NCI-H2196 (cell line): ENCODE measurements at regions not wholly inside any gene's neighbourhood (a gene's known extent, or its start where the extent isn't known, plus 50 kb on each side); places are given as distances from the start of the nearest gene placed in this dataset.

Experiments
- DNase-seq: peaks from one replicate; lab custom pipeline; 2025; ENCODE audit not compliant: unreplicated experiment; lab: John Stamatoyannopoulos, UW

DNA sequence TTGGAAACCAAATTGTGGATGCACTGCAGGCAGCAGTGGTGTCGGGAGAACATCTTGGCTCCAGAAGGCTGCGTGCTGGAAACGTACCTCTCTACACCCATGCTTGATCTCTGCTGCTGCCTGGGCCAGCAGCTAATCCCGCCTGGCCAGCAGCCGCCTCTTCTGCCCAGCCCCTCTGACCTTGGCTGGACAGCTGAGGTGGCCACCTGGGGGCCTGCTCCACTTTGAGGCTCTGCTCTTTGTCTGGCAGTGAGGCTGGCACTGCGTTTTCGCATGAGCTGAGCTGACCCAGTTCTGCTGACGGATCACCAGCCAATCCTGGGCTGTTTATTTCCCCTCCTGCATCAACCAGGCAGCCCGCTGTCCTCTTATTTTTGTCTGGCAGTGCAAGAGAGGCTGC, 154.9 kb downstream of the TENT4A start:
- no peak for DNase-seq

DNA sequence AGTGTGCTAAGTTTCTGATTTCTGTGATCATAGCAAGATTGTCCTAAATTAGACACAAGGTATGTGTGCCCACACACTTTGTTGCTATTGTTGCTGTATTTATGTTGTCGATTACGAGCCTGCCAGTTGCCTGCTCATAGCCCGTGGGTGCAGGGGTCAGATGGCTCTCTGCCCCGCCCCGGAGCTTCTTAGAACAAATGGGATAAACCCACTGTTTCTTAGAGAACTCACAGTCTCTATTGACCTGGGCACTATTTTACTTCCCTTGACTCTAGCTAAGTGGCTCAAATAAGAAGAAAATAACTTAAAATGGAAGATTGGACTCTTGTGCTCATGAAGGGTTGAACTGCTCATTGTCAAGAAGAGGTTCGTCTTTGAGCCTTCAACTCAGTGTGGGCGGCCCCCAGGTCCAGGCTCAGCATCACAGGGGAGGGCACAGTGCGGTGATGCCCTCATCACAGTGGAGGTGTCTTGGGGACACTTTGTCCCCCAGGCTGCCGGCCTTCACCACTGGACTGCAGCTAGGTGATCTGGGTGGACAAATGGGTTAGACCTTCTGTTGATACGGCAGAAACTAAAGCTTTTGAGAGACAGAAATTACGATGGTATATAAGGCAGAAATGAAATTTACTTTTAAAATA, 155.5 kb downstream of the TENT4A start:
- no peak for DNase-seq

GRCh38 chr5:6869677-6870076, 156.4 kb downstream of the TENT4A start:
- DNase-seq = no peak

- no peak for DNase-seq
Observed at GRCh38 chr5:6872441-6873160, 159.4 kb downstream of the TENT4A start.

DNA sequence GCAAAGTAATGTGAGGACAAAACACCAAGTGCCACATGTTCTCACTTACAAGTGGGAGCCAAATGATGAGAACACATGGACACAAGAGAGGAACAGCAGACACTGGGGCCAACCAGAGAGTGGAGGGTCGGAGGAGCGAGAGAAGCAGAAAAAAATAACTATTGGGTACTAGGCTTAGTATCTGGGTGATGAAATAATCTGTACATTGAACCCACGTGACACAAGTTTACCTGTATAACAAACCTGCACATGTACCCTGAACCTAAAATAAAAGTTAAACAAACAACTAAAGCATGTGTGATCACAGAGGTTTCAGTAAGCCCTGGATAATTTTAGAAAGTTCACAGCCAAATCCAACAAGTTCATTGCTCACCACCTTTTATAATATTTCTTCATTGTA, 160.1 kb downstream of the TENT4A start:
- no peak for DNase-seq

- DNase-seq = no peak
Observed at GRCh38 chr5:6875376-6875775, 162.1 kb downstream of the TENT4A start.

GRCh38 chr5:6877986-6878828, 165.0 kb downstream of the TENT4A start:
- DNase-seq = no peak

- DNase-seq = no peak
Observed at GRCh38 chr5:6885581-6885980, 172.3 kb downstream of the TENT4A start.

GRCh38 chr5:6886866-6887265, 173.6 kb downstream of the TENT4A start:
- DNase-seq = no peak

GRCh38 chr5:6889030-6889429, 175.8 kb downstream of the TENT4A start:
- no peak for DNase-seq

DNA sequence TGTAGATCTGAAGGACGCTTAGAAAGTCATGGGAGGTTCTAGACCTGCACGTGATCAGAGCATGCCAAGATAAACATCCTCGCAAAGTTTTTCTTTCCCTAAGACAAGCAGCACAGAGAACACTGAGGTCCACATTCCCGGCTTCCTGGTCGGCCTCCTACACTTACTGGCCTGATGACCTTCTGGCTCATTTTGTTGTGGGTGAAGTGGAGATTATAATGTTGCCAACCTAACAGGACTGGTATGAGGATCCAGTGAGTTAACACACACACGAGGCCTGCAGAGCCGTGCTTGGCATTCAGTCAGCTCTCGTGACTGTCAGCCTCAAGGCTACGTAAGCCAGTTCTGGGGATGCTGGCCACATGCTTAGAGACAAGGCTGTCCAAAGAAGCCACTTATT, 186.0 kb downstream of the TENT4A start:
- no peak for DNase-seq

DNA sequence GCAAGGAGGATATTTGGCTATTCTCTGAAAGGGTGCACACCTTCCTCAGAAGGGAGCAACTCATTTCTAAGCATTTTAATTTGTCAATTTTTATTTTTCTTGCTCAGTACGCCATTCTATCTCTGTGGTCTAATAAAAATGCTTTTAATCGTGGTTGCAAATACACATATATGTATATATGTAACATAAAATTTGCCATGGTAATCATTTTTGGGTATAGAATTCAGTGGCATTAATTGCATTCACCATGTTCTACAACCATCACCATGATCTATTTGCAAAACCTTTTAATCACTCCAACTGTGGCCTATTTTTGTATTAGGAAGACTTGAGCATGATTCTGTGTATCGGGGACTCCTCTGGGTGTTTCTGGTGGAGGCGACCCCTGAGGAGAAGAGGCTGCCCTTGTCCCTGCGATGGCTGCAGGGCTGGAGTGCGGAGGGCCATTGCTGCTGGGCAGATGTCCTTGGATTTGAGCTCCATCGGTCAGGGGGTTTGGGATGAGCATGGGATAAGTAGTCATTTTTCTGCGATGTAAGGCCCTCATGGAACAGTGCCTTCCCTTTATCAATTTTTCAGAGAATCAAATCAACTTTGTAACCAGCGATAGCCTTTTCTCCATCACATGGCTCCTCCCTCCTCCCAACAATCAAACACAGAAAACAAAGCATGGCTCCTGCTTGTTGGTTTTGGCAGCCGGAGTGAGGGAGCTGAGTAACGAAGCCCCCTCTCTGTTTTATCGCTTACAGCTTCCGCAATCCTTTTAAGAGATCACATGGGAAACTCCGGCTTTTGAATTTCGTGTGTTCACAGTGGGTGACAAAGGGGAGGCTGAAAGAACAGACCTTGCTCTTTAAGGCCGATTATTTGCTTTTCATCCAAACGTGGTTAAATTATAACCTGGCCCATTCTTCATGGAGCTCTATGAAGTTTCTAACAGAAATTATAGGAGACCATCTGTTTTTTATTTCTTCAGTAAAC, 187.3 kb downstream of the TENT4A start:
- DNase-seq = peak; percentile 71

- no peak for DNase-seq
Observed at GRCh38 chr5:6902094-6902493, 188.9 kb downstream of the TENT4A start.

DNA sequence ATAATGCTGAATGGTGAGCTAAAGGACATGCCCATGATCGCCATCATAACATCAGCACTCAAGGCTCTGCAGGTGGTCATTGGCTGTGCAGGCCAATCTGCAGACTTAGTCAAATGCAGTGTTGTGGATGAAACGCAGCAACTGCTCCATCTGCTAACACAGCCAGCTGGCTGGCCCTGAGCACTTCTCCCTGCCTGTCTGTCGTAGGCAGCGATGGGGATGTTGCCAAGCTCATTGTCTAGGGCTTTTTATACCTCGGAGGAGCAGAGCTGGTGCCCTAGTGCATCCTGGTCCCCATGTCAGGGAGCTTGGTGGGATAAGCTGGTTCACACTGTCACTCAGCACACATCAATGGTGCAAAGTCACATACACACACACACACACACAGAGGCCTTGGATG, 189.4 kb downstream of the TENT4A start:
- DNase-seq = peak; percentile 13

DNA sequence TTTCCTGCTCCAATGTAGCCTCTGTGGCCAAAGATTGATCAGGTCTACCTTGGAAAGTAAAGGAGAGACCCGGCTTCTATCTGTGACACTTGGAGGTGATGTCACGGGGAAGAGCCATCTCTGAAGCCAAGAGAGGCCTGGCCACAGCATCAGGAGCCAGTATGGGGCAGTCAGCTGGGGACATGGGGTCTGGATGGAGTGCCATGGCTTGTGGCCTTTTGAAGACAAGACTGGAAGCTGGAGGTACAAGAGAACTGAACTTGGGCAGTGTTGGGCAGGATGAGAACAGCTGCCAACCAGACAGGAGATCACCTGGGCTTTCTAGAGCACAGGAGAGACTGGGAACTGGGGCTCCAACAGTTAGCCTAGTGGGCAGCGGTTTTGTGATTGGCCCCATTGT, 190.7 kb downstream of the TENT4A start:
- no peak for DNase-seq

- no peak for DNase-seq
Observed at GRCh38 chr5:6904860-6905259, 191.6 kb downstream of the TENT4A start.

DNA sequence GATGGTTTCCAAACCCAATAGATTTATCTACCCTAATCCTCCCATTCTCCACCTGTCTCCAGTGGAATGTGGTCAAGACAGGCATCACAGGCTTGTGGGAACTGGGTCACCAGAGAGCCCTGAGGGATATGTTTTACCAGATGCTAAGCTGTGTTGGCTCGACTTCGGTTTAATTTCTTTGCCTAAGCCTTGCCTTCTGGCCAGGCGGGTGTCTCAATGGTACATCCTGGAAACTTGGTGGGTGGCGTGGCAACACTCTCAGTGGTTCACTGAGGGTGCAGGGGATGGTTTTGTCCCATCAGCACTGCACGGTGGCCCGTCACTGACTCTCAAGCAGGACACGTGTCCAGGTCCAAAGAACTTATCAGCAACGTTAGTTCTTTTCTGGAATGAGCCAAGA, 192.2 kb downstream of the TENT4A start:
- DNase-seq = no peak

DNA sequence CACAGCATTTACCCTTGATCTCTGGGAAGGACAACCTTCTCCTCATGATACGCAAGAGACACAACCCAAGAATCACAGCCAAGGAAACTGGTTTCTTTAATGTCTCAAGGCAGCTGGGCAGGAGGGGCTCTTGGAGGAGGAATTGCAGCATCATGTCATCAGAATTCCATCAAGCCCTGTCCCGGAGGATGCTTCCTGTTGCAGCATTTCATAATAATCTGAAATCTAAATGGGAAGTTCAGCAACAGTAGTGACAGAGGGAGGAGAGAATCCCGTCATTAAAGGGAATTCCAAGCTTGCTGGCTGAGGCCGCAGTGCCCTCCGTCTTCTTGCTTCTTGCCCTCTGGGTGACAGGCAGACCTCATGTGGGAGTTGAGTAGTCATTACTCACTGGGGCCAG, 192.7 kb downstream of the TENT4A start:
- DNase-seq = no peak

- no peak for DNase-seq
Observed at GRCh38 chr5:6907320-6907918, 194.2 kb downstream of the TENT4A start.

DNA sequence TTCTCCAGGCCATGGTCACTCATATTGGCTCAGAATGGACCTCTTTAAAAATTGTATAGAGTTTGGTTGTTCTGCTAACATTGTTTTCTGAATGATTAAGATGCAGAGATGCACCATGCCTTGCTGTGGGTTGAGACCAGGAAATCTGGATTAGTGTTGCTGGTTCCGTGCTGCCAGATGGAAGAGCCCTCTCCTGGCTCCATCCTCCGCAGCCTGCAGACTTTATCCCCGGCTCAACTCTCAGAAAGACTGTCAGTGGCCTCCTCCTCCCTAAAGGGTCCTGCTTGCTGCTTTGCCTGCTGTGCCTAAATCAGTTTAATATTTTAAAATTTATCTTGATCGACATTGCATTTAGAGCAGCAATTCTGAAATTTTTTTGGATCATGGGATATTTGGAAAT, 196.7 kb downstream of the TENT4A start:
- no peak for DNase-seq
